ENCODE measurements at regions not wholly inside any gene's neighbourhood (a gene's known extent, or its start where the extent isn't known, plus 50 kb on each side); places are given as distances from the start of the nearest gene placed in this dataset.

- Histone ChIP-seq H3K9me3 (no peaks in the 10 kb centered on the region), H3K27ac (no peak overlapping the region), H3K27me3 (replicated peaks; ENCODE audit: insufficient read depth) (no peaks in the 10 kb centered on the region), H3K4me3 (no peak overlapping the region), H3K4me1 (replicated peaks) (no peaks in the 10 kb centered on the region), H3K36me3 (no peaks in the 10 kb centered on the region)
- no peak for TF ChIP-seq POLR2A (IDR thresholded peaks at IDR 0.05)
- intact Hi-C loops (cut with DNase I): no loop called here
- WGBS: 78% methylated on average over 3 of the region's 3 CpGs
- DNase-seq (ENCODE audit: low spot score): no peak
These were observed 109.1 kb downstream of the ANAPC4 start for GRCh38 chr4:25486171-25486570.

- WGBS: 92% methylated on average over 6 of the region's 6 CpGs
These were observed 110.1 kb downstream of the ANAPC4 start for GRCh38 chr4:25487155-25487554.

DNA sequence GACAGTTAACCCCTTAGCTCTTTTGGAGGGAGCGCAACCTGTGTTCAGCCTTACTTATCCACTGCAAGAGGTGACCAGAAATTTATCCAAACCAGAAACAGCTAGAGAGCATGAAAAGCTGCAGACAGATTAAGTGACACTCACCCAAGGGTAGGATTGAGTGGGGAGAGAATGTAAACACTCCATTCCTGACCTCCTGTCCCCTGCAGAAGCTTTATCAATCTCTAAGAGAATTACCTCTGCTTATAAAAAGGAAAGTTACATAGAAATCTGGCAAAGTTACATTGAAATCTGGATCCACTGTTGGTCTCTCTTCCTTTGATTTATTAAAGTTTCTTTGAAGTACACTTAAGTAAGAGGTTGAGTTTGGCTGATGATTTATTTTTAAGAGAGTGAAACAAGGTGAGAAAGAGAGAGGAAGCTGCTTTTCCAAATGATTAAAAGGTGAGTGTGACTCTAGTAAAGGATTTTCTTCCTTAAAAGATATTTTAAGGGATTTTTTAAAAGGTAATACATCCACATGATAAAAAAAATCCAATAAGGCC, 112.3 kb downstream of the ANAPC4 start:
- H3K27ac ChIP-seq: no peak overlapping the region
- WGBS: 45% methylated on average over 1 of the region's 1 CpG
- TF ChIP-seq CTCF (IDR thresholded peaks at IDR 0.05): no peak
- no peak for TF ChIP-seq POLR2AphosphoS5 (IDR thresholded peaks at IDR 0.05)
- no peak for TF ChIP-seq POLR2A (IDR thresholded peaks at IDR 0.05)
- intact Hi-C loops (cut with DNase I): no loop called here
- H3K27me3 ChIP-seq (replicated peaks; ENCODE audit: insufficient read depth): no peaks in the 10 kb centered on the region
- H3K4me1 ChIP-seq (replicated peaks): no peaks in the 10 kb centered on the region
- DNase-seq (ENCODE audit: low spot score): no peak
- H3K4me3 ChIP-seq: no peak overlapping the region
- H3K36me3 ChIP-seq: no peaks in the 10 kb centered on the region
- H3K9me3 ChIP-seq: no peaks in the 10 kb centered on the region

More at GRCh38 chr4:25487155-25487554, 110.1 kb downstream of the ANAPC4 start:
- no peak for TF ChIP-seq CTCF (IDR thresholded peaks at IDR 0.05)
- no peak for TF ChIP-seq POLR2AphosphoS5 (IDR thresholded peaks at IDR 0.05)
- TF ChIP-seq POLR2A (IDR thresholded peaks at IDR 0.05): no peak
- H3K4me3 ChIP-seq: no peak overlapping the region
- H3K4me1 ChIP-seq (replicated peaks): no peaks in the 10 kb centered on the region
- no peaks in the 10 kb centered on the region for H3K36me3 ChIP-seq
- intact Hi-C loops (cut with DNase I): no loop called here
- no peaks in the 10 kb centered on the region for H3K9me3 ChIP-seq
- no peaks in the 10 kb centered on the region for H3K27me3 ChIP-seq (replicated peaks; ENCODE audit: insufficient read depth)
- H3K27ac ChIP-seq: no peak overlapping the region
- no peak for DNase-seq (ENCODE audit: low spot score)

DNA sequence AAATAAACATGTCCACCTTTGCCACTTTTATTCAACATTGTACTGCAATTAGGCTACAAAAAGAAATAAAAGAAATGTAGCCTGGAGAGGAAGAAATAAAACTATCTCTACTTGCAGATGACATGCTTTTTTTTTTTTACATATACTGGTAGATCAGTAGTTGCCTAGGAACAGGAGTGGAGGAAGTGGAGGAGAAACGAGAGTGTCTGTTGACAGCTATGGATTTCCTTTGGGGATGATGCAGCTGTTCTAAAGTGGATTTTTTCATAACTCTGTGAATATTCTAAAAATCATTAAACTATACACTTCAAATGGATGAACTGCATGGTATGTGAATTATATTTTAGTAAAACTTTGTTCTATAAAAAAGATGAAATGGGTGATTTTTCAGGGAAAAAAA, 116.4 kb downstream of the ANAPC4 start:
- intact Hi-C loops (cut with DNase I): no loop called here
- TF ChIP-seq CTCF (IDR thresholded peaks at IDR 0.05) (no peak), POLR2A (IDR thresholded peaks at IDR 0.05) (no peak), POLR2AphosphoS5 (IDR thresholded peaks at IDR 0.05) (no peak)
- Histone ChIP-seq H3K27ac (no peak overlapping the region), H3K9me3 (no peaks in the 10 kb centered on the region), H3K4me3 (no peak overlapping the region), H3K27me3 (replicated peaks; ENCODE audit: insufficient read depth) (no peaks in the 10 kb centered on the region), H3K36me3 (no peaks in the 10 kb centered on the region), H3K4me1 (replicated peaks) (no peaks in the 10 kb centered on the region)
- no peak for DNase-seq (ENCODE audit: low spot score)
- WGBS: 23% methylated on average over 1 of the region's 1 CpG

DNA sequence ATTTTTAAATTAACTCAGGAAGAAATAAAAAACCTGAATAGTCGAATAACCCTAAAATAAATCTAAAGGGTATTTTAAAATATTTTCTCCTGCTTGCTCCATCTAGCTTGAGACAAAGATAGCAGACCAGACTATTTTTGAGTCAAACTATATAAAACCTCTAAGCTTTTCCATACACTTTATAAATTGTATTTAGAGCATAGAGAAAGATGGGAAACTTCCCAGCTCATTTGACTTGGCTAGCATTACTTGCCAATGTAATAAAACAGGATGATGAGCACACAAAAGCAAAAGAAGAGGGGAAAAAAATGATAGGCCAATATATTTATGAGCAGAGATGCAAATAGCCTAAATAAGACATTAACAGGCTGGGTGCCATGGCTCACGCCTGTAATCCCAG, 117.1 kb downstream of the ANAPC4 start:
- Histone ChIP-seq H3K27ac (no peak overlapping the region), H3K9me3 (no peaks in the 10 kb centered on the region), H3K4me1 (replicated peaks) (no peaks in the 10 kb centered on the region), H3K36me3 (no peaks in the 10 kb centered on the region), H3K27me3 (replicated peaks; ENCODE audit: insufficient read depth) (no peaks in the 10 kb centered on the region), H3K4me3 (no peak overlapping the region)
- 65% methylated on average over 2 of the region's 2 CpGs for WGBS
- DNase-seq (ENCODE audit: low spot score): no peak
- intact Hi-C loops (cut with DNase I): no loop called here
- no peak for TF ChIP-seq POLR2AphosphoS5 (IDR thresholded peaks at IDR 0.05)
- no peak for TF ChIP-seq CTCF (IDR thresholded peaks at IDR 0.05)
